HG02885 (cell line): ENCODE measurements at regions not wholly inside any gene's neighbourhood (a gene's known extent, or its start where the extent isn't known, plus 50 kb on each side); places are given as distances from the start of the nearest gene placed in this dataset.
"Not testable (repeated sequence)": the region's sequence is repeated elsewhere in the genome, so short reads cannot be mapped to it uniquely, and the experiment has no call there.

Experiments
- ATAC-seq: cut with Tn5 transposase; IDR thresholded peaks from one replicate; pipeline ENCODE4 v1.9.1; 2021; ENCODE audit warnings: mild to moderate bottlenecking; ENCODE audit not compliant: unreplicated experiment, poor library complexity

DNA sequence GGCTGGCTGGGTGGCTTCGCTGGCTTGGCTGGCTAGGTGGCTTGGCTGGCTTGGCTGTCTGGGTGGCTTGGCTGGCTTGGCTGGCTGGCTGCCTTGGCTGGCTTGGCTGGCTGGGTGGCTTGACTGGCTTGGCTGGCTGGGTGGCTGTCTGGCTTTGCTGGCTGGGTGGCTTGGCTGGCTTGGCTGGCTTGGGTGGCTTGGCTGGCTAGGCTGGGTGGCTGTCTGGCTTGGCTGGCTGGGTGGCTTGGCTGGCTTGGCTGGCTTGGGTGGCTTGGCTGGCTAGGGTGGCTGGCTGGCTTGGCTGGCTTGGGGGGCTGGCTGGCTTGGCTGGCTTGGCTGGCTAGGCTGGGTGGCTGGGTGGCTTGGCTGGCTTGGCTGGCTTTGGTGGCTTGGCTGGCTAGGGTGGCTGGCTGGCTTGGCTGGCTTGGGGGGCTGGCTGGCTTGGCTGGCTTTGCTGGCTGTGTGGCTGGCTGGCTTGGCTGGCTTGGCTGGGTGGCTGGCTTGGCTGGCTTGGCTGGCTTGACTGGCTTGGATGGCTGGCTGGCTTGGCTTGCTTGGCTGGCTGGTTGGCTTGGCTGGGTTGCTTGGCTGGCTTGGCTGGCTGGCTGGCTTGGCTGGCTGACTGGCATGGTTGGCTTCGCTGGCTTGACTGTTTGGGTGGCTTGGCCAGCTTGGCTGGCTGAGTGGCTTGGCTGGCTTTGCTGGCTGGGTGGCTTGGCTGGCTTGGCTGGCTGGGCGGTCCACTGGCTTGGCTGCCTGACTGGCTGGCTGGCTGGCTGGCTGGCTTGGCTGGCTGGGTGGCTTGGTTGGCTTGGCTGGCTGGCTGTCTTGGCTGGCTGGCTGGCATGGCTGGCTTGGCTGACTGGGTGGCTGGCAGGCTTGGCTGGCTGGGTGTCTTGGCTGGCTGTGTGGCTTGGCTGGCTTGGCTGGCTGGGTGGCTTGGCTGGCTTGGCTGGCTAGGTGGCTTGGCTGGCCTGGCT, 436.3 kb downstream of the GOLGA6L6 start:
- not testable (repeated sequence) for ATAC-seq

DNA sequence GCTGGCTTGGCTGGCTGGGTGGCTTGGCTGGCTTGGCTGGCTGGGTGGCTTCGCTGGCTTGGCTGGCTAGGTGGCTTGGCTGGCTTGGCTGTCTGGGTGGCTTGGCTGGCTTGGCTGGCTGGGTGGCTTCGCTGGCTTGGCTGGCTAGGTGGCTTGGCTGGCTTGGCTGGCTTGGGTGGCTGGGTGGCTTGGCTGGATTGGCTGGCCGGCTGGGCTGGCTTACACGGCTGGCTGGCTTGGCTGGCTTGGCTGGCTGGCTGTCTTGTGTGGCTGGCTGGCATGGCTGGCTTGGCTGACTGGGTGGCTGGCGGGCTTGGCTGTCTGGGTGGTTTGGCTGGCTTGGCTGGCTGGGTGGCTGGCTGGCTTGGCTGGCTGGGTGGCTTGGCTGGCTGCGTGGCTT, 437.0 kb downstream of the GOLGA6L6 start:
- not testable (repeated sequence) for ATAC-seq

DNA sequence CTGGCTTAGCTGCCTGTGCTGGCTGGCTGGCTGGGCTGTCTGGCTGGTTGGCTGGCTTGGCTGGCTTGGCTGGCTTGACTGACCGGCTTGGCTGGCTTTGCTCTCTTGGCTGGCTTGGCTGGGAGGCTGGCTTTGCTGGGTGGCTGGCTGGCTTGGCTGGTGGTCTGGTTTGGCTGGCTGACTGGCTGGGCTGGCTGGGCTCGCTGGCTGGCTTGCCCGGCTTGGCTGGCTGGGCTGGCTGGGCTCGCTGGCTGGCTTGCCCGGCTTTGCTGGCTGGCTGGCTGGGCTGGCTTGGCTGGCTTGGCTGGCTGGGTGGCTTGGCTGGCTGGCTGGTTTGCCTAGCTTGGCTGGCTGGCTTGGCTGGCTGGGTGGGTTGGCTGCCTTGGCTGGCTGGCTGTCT, 438.7 kb downstream of the GOLGA6L6 start:
- not testable (repeated sequence) for ATAC-seq

DNA sequence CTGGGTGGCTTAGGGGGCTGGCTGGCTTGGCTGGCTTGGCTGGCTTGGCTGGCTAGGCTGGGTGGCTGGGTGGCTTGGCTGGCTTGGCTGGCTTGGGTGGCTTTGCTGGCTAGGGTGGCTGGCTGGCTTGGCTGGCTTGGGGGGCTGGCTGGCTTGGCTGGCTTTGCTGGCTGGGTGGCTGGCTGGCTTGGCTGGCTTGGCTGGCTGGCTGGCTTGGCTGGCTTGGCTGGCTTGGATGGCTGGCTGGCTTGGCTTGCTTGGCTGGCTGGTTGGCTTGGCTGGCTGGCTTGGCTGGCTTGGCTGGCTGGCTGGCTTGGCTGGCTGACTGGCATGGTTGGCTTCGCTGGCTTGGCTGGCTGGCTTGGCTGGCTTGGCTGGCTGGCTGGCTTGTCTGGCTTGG, 439.4 kb downstream of the GOLGA6L6 start:
- not testable (repeated sequence) for ATAC-seq

DNA sequence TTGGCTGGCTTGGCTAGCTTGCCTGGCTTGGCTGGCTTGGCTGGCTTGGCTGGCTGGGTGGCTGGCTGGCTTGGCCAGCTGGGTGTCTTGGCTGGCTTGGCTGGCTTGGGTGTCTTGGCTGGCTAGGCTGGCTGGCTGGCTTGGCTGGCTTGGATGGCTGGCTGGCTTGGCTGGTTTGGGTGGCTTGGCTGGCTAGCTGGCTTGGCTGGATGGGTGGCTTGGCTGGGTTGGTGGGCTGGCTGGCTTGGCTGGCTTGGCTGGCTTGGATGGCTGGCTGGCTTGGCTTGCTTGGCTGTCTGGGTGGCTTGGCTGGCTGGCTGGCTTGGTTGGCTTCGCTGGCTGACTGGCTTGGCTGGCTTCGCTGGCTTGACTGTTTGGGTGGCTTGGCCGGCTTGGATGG, 440.3 kb downstream of the GOLGA6L6 start:
- ATAC-seq: not testable (repeated sequence)

DNA sequence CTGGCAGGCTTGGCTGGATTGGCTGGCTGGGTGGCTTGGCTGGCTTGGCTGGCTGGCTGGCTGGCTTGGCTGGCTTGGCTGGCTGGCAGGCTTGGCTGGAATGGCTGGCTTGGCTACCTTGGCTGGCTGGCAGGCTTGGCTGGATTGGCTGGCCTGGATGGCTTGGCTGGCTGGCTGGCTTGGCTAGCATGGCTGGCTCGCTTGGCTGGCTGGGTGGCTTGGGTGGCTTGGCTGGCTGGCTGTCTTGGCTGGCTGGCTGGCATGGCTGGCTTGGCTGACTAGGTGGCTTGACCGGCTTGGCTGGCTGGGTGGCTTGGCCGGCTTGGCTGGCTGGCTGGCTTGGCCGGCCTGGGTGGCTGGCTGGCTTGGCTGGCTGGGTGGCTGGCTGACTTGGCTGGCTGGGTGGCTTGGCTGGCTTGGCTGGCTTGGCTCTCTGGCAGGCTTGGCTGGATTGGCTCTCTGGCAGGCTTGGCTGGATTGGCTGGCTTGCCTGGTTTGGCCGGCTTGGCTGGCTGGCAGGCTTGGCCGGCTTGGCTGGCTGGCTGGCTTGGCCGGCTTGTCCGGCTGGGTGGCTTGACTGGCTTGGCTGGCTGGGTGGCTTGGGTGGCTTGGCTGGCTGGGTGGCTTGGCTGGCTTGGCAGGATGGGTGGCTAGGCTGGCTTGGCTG, 440.9 kb downstream of the GOLGA6L6 start:
- not testable (repeated sequence) for ATAC-seq

DNA sequence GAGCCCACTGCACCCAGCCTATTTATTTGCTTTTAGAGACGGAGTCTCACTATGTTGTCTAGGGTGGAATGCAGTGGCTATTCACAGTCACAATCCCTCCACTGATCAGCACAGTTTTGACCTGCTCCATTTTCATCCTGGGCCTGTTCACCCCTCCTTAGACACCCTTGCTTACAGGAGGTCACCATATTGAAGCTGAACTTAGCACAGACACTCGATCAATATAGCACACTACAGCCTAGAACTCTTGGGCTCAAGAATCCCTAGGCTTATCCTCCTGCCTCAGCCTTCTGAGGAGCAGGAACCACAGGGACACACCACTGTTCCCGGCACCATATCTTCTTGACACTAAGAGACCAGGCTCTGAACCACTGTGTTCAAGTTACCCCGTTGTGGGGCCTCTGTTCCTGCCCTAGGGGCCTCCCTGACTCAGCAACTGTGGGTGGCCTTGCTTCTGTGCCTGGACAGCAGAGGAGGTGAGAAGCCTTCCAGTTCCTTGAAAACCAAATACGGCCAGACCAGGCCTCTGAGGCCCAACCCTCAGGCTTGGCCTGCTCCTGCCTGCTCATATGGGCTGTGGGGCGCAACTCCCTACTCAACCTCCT, 445.8 kb downstream of the GOLGA6L6 start:
- not testable (repeated sequence) for ATAC-seq

DNA sequence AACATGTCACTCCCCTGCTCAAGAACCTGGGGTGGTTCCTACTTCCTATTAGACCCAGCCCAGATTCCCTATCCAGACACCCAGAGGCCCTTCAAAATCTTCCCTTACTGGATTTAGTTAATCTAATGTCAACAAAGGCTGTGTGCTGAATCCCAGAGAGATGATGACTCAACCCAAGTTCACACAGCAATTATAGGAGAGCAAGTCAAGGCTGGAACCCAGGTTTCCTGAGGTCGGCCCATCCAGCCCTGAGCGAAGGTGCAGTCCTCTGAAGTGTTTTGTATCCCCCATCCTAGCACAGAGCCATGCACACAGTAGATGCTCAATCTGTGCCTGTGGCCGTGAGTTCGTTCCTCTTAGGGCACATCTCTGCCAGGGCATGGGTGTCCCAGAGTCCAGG, 452.1 kb downstream of the GOLGA6L6 start:
- ATAC-seq: not testable (repeated sequence)

DNA sequence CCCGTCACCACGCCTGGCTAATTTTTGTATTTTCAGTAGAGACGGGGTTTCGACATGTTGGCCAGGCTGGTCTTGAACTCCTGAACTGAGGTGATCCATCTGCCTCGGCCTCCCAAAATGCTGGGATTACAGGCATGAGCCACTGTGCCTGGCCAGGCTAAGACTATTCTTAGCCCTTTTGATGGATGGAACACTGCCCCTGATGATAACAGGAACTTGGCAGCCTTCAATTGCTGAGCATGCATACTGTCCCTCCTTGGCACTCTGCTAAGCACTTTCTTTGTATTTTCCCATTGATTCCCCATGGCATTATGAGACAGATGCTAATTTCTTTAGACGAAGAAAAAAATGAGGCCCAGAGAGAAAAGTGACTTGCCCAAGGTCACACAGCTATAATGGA, 457.6 kb downstream of the GOLGA6L6 start:
- ATAC-seq: not testable (repeated sequence)

DNA sequence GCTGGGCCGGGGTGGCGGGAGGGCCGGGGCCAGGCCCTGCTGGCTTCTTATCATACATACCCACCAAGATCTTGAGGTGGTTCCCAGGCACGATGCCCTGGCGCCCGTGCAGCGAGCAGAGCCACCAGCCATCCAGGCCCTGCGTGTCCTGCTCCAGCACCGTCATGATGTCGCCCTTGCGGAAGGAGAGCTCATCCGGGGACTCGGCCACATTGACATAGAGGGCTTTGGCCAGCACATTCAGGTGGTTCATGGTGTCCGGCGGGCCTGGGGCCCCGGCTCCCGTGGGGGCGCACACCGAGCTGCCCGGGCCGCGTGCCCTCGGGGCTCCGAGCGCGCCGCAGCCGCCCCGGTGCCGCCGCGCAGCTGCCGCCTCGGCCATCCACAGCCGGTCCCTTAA, 467.5 kb downstream of the GOLGA6L6 start:
- ATAC-seq: not testable (repeated sequence)

DNA sequence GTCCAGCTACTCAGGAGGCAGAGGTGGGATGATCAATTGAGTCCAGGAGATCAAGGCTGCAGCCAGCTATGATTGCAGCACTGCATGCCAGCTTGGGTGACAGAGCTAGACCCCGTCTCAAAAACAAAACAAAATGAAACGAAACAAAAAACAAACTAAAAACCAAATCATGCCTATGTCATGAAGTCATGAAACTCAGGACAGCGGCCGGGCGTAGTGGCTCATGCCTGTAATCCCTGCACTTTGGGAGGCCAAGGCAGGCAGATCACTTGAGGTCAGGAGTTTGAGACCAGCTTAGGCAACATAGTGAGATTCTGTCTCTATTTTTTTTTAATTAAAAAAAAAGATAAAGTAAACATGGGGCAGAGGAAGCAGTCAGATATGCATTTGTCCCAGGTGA, 472.6 kb downstream of the GOLGA6L6 start:
- ATAC-seq: not testable (repeated sequence)

DNA sequence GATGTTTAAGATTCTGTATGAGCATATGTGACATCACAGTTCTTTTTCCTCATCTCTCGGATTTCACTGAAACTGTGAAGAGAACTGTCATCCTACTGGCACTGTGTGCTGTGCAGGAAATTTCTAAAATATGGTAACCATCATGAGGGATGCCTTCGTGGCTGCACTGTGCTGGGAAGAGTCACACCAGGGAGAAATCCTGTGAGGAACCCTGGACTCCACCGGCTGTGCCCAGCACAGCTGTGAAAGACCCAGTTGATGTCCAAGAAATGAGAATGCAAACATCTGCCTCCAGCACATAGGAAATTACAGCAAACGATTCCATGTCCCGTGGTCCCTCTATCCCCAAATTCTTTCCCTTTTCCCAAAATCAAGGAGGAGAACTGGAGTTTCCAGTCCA, 475.4 kb downstream of the GOLGA6L6 start:
- not testable (repeated sequence) for ATAC-seq

DNA sequence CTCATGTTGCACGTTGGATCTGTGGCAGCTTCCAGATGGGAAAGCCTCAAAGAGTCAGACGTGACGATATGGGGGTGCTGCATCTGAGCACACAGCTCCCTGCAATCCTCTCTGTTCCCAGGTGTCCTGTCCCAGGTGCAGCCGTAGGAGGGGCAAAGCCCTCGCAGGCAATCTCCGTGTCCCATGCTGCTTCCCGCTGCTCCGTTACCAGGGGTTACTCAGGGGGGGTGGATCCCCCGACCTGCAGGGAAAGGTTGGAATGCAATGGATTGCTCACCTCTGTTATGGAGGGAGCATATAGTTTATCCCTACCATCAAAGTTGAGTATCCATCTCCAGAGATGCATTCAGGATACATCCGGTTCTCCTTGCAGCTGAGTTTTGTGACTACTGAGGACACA, 476.1 kb downstream of the GOLGA6L6 start:
- ATAC-seq: not testable (repeated sequence)

DNA sequence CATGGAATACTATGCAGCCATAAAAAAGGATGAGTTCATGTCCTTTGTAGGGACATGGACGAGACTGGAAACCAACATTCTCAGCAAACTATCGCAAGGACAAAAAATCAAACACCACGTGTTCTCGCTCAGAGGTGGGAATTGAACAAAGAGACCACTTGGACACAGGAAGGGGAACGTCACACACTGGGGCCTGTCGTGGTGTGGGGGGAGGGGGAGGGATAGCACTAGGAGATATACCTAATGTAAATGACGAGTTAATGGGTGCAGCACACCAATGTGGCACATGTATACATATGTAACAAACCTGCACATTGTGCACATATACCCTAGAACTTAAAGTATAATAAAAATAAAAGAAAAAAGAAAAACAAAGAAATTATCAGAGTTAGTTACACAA, 478.4 kb downstream of the GOLGA6L6 start:
- not testable (repeated sequence) for ATAC-seq

DNA sequence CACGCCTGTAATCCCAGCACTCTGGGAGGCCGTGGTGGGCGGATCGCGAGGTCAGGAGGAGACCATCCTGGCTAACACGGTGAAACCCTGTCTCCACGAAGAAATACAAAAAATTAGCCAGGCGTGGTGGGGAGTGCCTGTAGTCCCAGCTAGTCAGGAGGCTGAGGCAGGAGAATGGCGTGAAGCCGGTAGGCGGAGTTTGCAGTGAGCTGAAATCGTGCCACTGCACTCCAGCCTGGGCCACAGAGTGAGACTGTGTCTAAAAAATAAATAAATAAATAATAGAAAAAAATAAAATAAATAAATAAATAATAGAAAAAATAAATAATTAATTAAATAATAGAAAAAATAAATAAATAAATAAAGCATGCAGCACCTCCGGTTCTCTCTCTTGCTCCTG, 480.8 kb downstream of the GOLGA6L6 start:
- ATAC-seq: not testable (repeated sequence)

DNA sequence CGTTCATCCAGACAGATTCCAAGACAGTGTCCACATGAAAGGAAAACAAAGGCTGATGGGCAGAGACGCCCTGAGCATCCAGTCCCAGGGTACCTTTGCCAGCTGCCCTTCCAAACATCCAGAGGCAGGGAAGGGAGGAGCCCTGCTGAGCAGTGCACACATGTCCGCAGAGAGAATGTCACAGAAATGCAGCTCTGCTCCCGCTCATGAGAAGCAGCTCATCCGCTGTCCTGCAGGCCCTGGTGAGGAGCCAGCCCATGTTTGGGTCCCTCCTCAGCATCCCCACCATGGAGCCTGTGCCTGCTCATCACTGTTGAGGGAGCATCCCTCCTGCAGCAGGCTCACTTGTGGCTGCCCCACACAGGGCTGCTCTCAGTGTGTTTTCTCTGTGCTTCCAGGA, 484.7 kb downstream of the GOLGA6L6 start:
- not testable (repeated sequence) for ATAC-seq

DNA sequence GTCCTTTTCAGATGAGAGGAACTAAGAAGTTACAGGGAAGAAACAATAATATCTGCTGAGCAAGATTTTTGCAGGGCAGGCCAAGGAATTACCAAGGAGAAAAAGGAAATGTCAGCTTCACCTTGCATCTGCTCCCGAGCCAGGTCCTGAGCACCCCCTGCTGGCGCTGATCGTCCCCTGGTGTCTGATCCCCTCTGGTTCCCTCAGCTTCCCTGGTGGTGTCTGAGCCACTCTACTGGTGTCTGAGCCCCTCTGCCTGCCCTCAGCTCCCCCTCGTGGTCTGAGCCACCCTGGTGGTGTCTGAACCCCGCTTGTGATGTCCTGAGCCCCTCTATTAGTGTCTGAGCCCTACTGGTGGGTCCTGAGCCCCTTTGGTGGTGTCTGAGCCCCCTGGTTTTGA, 485.7 kb downstream of the GOLGA6L6 start:
- ATAC-seq: not testable (repeated sequence)

DNA sequence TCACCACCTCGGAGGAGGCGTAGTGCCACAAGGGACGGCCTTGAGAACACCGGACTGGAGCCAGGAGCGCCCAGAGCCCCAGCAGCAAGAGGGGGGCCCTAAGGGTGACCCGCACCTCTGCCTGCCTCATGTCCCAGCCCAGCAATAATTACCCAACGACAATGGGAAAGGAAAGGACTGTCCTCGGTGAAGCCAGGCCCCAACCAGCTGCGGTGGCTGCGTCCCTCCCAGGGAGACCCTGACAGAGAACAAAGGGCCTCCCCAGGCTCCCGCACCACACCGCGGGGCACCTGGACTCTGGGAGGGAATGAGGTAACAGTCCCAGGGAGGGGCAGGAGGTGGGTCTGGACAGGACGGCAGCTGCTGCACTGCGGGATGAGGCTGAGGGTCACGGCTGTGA, 493.4 kb downstream of the GOLGA6L6 start:
- ATAC-seq: not testable (repeated sequence)

DNA sequence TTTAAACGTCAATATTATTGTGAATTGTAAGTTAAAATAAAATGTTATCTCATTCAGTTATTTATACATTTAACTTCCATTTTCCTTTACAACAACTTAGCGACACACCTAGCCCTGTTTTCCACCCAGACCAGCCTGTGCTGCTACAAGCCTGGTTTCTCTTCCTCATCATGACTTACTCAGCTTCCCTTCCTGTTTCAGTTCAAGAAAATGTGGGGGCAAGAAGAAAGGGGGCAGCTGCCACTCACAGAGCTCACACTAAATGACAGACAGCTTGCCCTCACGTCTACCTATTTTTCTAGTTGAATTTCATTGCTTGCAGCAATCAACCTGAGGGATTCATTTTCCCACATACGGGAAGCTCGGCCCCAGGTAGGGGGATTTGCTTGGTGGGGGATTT, 496.4 kb downstream of the GOLGA6L6 start:
- not testable (repeated sequence) for ATAC-seq

DNA sequence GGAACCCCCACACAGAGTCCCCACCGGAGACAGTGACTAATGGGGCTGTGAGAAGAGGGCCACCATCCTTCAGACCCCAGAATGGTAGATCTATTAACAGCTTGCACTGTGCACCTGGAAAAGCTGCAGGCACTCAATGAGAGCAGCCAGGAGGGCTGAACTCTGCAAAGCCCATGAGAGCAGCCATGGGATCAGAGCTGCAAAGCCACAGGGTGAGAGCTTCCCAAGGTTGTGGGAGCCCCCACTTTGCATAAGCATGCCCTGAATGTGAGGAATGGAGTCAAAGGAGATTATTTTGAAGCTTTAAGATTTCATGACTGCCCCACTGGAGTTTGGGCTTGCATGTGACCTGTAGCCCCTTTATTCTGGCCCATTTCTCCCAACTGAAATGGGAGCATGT, 500.9 kb downstream of the GOLGA6L6 start:
- not testable (repeated sequence) for ATAC-seq

DNA sequence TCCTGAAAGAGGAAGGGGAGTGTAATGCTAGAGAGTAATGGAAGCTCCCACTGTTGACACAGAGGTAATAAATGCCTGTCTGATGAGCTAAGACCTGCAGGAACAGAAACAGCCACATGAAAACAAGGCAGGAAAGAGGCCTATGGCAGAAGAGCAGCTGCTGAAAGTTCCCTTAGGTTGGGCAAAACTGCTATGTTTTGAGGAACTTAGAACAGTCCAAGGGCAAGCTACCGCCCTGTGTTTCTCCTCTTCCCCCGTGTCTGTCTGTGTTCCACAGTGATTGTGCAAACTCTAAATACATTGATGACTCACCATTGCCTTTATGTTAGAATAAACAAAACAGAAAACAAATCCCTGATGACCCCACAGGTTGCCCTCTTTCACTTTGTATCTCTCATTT, 516.6 kb downstream of the GOLGA6L6 start:
- not testable (repeated sequence) for ATAC-seq
